GM18499 (cell line): ENCODE measurements at regions not wholly inside any gene's neighbourhood (a gene's known extent, or its start where the extent isn't known, plus 50 kb on each side); places are given as distances from the start of the nearest gene placed in this dataset.

Experiments used
- ATAC-seq: cut with Tn5 transposase; IDR thresholded peaks from one replicate; pipeline ENCODE4 v1.9.1; 2021; ENCODE audit warnings: moderate number of reproducible peaks; ENCODE audit not compliant: insufficient read depth, unreplicated experiment

- ATAC-seq, result no peak
These were observed 384.2 kb upstream of the MYT1L start for GRCh38 chr2:2715036-2715818.

GRCh38 chr2:2714408-2714807, 383.3 kb upstream of the MYT1L start:
- ATAC-seq, result no peak

GRCh38 chr2:2709431-2709770, 378.3 kb upstream of the MYT1L start:
- ATAC-seq, result no peak

- no peak for ATAC-seq
These were observed 377.7 kb upstream of the MYT1L start for GRCh38 chr2:2708575-2709430.

- ATAC-seq, result no peak
These were observed 376.3 kb upstream of the MYT1L start for GRCh38 chr2:2707206-2707991.

GRCh38 chr2:2706306-2706705, 375.2 kb upstream of the MYT1L start:
- ATAC-seq, result no peak

GRCh38 chr2:2705871-2706270, 374.8 kb upstream of the MYT1L start:
- no peak for ATAC-seq

GRCh38 chr2:2704428-2705090, 373.5 kb upstream of the MYT1L start:
- ATAC-seq, result no peak

- ATAC-seq, result no peak
These were observed 372.8 kb upstream of the MYT1L start for GRCh38 chr2:2703762-2704427.

- ATAC-seq, result no peak
These were observed 372.1 kb upstream of the MYT1L start for GRCh38 chr2:2703172-2703571.

GRCh38 chr2:2702385-2702784, 371.3 kb upstream of the MYT1L start:
- no peak for ATAC-seq

GRCh38 chr2:2701813-2702212, 370.7 kb upstream of the MYT1L start:
- no peak for ATAC-seq

- no peak for ATAC-seq
These were observed 370.2 kb upstream of the MYT1L start for GRCh38 chr2:2701176-2701781.

- no peak for ATAC-seq
These were observed 368.0 kb upstream of the MYT1L start for GRCh38 chr2:2699121-2699505.

- no peak for ATAC-seq
These were observed 367.4 kb upstream of the MYT1L start for GRCh38 chr2:2698182-2699120.

- no peak for ATAC-seq
These were observed 365.8 kb upstream of the MYT1L start for GRCh38 chr2:2696733-2697455.

- ATAC-seq, result no peak
These were observed 365.2 kb upstream of the MYT1L start for GRCh38 chr2:2696325-2696724.

GRCh38 chr2:2694746-2695145, 363.7 kb upstream of the MYT1L start:
- no peak for ATAC-seq
